ENCODE measurements at regions not wholly inside any gene's neighbourhood (a gene's known extent, or its start where the extent isn't known, plus 50 kb on each side); places are given as distances from the start of the nearest gene placed in this dataset.
"Not testable (repeated sequence)": the region's sequence is repeated elsewhere in the genome, so short reads cannot be mapped to it uniquely, and the experiment has no call there.

DNA sequence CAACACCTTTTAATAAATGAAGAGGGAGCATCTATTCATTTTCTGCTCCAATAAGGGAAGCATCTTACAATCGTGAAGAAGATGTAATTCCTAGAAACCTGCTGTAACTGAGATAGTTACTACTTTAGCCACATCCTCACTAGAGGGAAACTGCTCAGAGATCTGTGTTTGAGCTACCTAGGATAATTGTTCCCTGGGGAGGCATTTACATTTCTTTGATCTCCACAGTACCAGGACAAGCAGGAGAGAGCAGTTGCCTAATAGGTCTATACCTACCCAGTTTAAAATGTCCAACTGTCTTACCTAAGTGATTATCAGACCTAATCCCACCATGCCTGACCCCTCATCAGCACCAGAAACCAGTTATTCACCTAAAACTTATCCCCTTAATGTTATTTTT lies 196.9 kb downstream of the TUSC1 start:
- ChIA-PET CTCF (no interaction called here), POLR2A (ENCODE audit: low non-redundant PET) (no interaction called here)
- no peak overlapping the region for H3K27ac ChIP-seq
- TF ChIP-seq, protein P1, sequence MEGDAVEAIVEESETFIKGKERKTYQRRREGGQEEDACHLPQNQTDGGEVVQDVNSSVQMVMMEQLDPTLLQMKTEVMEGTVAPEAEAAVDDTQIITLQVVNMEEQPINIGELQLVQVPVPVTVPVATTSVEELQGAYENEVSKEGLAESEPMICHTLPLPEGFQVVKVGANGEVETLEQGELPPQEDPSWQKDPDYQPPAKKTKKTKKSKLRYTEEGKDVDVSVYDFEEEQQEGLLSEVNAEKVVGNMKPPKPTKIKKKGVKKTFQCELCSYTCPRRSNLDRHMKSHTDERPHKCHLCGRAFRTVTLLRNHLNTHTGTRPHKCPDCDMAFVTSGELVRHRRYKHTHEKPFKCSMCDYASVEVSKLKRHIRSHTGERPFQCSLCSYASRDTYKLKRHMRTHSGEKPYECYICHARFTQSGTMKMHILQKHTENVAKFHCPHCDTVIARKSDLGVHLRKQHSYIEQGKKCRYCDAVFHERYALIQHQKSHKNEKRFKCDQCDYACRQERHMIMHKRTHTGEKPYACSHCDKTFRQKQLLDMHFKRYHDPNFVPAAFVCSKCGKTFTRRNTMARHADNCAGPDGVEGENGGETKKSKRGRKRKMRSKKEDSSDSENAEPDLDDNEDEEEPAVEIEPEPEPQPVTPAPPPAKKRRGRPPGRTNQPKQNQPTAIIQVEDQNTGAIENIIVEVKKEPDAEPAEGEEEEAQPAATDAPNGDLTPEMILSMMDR (conservative IDR thresholded peaks at IDR 0.05; ENCODE audit: low read depth) = no peak
- no peak for DNase-seq (ENCODE audit: low spot score)

DNA sequence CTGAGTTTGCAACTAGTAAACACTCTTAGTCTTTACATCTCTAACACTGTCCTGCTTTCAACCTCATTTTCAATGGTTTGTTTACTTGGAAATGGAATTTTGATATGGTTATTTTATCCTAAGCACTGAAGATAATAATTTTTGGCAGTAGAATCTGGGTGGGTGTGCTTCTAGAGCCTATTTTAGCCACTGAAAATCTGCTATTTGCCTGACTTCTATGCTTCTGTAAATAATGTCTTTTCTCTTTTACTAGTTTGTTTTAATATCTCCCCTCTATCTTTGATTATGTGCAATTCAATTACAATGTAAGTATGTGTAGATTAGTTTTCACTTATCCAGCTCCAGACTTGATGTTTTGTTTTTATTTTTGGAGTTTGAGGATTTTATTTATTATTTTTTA lies 197.5 kb downstream of the TUSC1 start:
- ChIA-PET CTCF (no interaction called here), POLR2A (ENCODE audit: low non-redundant PET) (no interaction called here)
- no peak for DNase-seq (ENCODE audit: low spot score)
- TF ChIP-seq, protein P1 (conservative IDR thresholded peaks at IDR 0.05; ENCODE audit: low read depth) = no peak
- no peak overlapping the region for H3K27ac ChIP-seq

DNA sequence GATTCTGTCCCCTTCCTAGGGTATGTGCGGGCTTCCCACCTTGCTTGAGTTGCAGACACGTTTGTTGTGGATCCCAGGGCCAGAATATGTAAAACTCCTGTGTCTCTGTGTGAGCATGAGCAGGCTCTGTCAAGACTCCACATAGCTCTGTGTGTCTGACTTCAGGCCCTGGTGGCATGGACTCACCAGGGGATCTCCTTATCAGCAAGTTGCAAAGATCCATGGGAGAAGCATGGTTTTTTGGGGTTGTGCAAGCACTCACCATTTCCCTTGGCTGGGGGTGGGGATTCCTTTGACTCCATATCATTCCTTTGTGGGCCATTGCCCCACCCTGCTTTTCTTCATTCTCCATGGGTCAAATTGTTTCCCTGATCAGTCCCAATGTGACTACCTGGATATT lies 205.6 kb downstream of the TUSC1 start:
- DNase-seq (ENCODE audit: low spot score) = no peak
- H3K27ac ChIP-seq = no peak overlapping the region
- TF ChIP-seq, protein P1 (conservative IDR thresholded peaks at IDR 0.05; ENCODE audit: low read depth) = no peak
- POLR2A ChIA-PET (ENCODE audit: low non-redundant PET) = no interaction called here
- CTCF ChIA-PET = no interaction called here

DNA sequence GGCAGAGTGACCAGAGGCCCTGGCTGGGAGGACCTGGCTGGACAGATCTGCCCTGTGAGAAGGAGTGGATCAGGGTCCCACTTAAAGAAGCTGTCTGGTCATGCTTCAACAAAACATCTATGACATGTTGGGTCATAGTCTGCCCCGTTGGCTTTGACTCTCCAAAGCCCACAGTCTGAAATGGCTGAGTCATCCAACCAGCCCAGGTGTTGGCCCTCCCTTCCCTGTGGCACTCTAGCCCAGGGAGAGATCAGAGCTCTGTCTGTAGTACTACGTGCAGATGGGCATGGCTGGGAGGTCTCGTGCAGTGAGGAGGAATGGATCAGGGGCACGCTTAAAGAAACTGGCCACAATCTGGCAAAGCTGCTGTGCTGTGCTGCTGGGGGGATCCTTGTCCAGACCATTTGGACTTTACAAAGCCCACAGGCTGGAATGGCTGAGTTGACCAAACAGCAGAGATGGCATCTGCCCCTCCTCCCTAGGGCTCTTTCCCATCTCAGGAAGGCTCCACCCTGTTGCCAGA lies 206.1 kb downstream of the TUSC1 start:
- TF ChIP-seq, protein P1 (conservative IDR thresholded peaks at IDR 0.05; ENCODE audit: low read depth) = no peak
- ChIA-PET CTCF (no interaction called here), POLR2A (ENCODE audit: low non-redundant PET) (no interaction called here)
- no peak overlapping the region for H3K27ac ChIP-seq
- DNase-seq (ENCODE audit: low spot score) = no peak

DNA sequence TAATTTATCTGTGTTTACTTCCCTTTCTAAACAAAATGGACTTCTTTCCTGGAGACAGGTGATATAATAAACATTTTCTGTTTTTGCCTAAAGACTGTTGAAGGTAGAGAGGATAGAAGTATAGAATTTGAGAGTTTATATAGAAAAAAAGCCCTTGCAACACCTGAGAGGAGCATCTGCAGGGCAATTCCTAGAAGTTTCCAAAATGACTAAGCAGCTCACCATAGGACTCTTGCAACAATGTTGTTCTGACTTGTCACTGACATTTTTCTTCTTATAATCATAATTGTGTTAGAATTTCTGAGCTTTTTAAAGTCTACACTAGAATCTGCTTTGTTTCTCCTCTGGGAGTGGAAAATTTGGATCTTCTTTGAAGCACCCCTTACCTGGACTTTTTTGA lies 216.8 kb downstream of the TUSC1 start:
- CTCF ChIA-PET = no interaction called here
- POLR2A ChIA-PET (ENCODE audit: low non-redundant PET) = no interaction called here
- DNase-seq (ENCODE audit: low spot score) = peak; percentile 21
- TF ChIP-seq, protein P1 (conservative IDR thresholded peaks at IDR 0.05; ENCODE audit: low read depth) = no peak
- no peak overlapping the region for H3K27ac ChIP-seq

DNA sequence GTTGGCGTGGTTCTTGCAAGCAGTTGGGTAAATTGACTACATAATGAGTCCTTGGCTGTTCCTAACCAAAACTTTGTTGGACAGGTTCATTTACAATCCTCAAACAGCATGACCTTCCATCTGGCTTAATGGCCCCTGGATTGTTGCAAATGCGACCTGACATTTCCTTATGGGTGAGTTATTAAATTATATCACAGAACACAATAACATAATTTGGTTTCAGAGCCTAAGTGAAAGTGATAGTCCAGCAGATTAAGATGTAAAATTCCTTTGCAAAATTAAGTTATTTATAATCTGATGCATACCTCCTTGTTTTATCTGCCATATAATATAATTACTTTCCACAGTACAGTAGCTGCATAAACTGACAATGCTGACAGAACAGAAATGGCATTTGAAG lies 224.4 kb downstream of the TUSC1 start:
- TF ChIP-seq, protein P1 (conservative IDR thresholded peaks at IDR 0.05; ENCODE audit: low read depth) = no peak
- no peak for DNase-seq (ENCODE audit: low spot score)
- no peak overlapping the region for H3K27ac ChIP-seq
- CTCF ChIA-PET = no interaction called here
- POLR2A ChIA-PET (ENCODE audit: low non-redundant PET) = no interaction called here

DNA sequence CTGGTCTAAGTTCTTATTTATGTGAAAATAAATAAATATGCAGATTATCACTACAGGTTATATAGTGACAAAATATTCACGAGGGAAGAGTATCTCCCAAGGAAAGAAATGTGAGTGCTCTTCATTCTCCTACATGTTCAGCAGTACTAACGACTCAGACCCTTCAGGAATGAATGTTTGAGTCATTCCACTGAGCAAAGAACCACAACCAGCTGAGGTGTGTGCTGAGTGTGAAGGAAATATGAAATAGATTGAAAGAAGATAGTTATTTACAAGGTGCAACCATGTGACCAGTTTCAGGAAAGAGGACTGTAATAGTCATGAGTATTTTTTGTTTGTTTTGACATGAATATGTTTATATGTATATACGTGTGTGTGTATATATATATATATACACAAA lies 228.7 kb downstream of the TUSC1 start:
- TF ChIP-seq, protein P1 (conservative IDR thresholded peaks at IDR 0.05; ENCODE audit: low read depth) = no peak
- no peak for DNase-seq (ENCODE audit: low spot score)
- POLR2A ChIA-PET (ENCODE audit: low non-redundant PET) = no interaction called here
- no peak overlapping the region for H3K27ac ChIP-seq
- CTCF ChIA-PET = no interaction called here

DNA sequence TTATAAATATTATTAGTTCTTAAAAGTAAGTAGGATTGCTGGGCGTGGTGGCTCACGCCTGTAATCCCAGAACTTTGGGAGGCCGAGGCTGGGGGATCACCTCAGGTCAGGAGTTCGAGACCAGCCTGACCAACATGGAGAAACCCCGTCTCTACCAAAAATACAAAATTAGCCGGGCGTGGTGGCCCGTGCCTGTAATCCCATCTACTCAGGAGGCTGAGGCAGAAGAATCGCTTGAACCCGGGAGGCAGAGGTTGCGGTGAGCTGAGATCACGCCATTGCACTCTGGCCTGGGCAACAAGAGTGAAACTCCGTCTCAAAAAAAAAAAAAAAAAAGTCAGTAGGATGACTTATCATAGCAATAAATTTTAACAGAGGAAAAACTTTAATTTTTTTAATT lies 232.5 kb downstream of the TUSC1 start:
- CTCF ChIA-PET; DNase-seq (ENCODE audit: low spot score); POLR2A ChIA-PET (ENCODE audit: low non-redundant PET); H3K27ac ChIP-seq: not testable (repeated sequence)

All from RWPE1 (cell line).